Epidermal melanocyte (primary cell): ENCODE measurements at regions not wholly inside any gene's neighbourhood (a gene's known extent, or its start where the extent isn't known, plus 50 kb on each side); places are given as distances from the start of the nearest gene placed in this dataset.

ENCODE experiments used
- DNase-seq: peaks from one replicate; pipeline ENCODE4 v3.0.0; 2011; ENCODE audit warnings: low spot score; ENCODE audit not compliant: insufficient read length

- DNase-seq: no peak
Observed at GRCh38 chr2:41546031-41546430, 501.8 kb upstream of the PKDCC start.

- DNase-seq: no peak
Observed at GRCh38 chr2:41568648-41569047, 479.2 kb upstream of the PKDCC start.

- DNase-seq: no peak
Observed at GRCh38 chr2:41572154-41572553, 475.7 kb upstream of the PKDCC start.

GRCh38 chr2:41576423-41576822 is 471.4 kb upstream of the PKDCC start:
- no peak for DNase-seq

GRCh38 chr2:41579806-41580205 is 468.0 kb upstream of the PKDCC start:
- no peak for DNase-seq

- DNase-seq: no peak
Observed at GRCh38 chr2:41580806-41581205, 467.0 kb upstream of the PKDCC start.

GRCh38 chr2:41595240-41595639 is 452.6 kb upstream of the PKDCC start:
- no peak for DNase-seq

GRCh38 chr2:41597680-41598079 is 450.1 kb upstream of the PKDCC start:
- no peak for DNase-seq

- peak; percentile 22 for DNase-seq
Observed at GRCh38 chr2:41598161-41598894, 449.5 kb upstream of the PKDCC start.

GRCh38 chr2:41600460-41600859 is 447.4 kb upstream of the PKDCC start:
- no peak for DNase-seq

- DNase-seq: no peak
Observed at GRCh38 chr2:41602341-41602740, 445.5 kb upstream of the PKDCC start.

GRCh38 chr2:41605311-41605710 is 442.5 kb upstream of the PKDCC start:
- DNase-seq: no peak

- no peak for DNase-seq
Observed at GRCh38 chr2:41605914-41606313, 441.9 kb upstream of the PKDCC start.

GRCh38 chr2:41610501-41611190 is 437.2 kb upstream of the PKDCC start:
- DNase-seq: no peak

GRCh38 chr2:41618754-41619153 is 429.1 kb upstream of the PKDCC start:
- no peak for DNase-seq

GRCh38 chr2:41621095-41621494 is 426.7 kb upstream of the PKDCC start:
- DNase-seq: no peak

GRCh38 chr2:41621563-41621962 is 426.3 kb upstream of the PKDCC start:
- DNase-seq: no peak

- DNase-seq: no peak
Observed at GRCh38 chr2:41622301-41622700, 425.5 kb upstream of the PKDCC start.

GRCh38 chr2:41626936-41627335 is 420.9 kb upstream of the PKDCC start:
- no peak for DNase-seq

- DNase-seq: no peak
Observed at GRCh38 chr2:41634686-41635085, 413.1 kb upstream of the PKDCC start.

- DNase-seq: no peak
Observed at GRCh38 chr2:41644936-41645335, 402.9 kb upstream of the PKDCC start.

GRCh38 chr2:41647468-41648050 is 400.3 kb upstream of the PKDCC start:
- no peak for DNase-seq

- DNase-seq: no peak
Observed at GRCh38 chr2:41657226-41657625, 390.6 kb upstream of the PKDCC start.
